ENCODE measurements at regions not wholly inside any gene's neighbourhood (a gene's known extent, or its start where the extent isn't known, plus 50 kb on each side); places are given as distances from the start of the nearest gene placed in this dataset.

- DNase-seq = no peak
Observed at GRCh38 chr2:20541651-20542050, 94.8 kb downstream of the RHOB start.

GRCh38 chr2:20542269-20542668 lies 95.4 kb downstream of the RHOB start:
- no peak for DNase-seq

- no peak for DNase-seq
Observed at GRCh38 chr2:20542746-20543468, 96.0 kb downstream of the RHOB start.

- DNase-seq = no peak
Observed at GRCh38 chr2:20543469-20544152, 96.7 kb downstream of the RHOB start.

- DNase-seq = no peak
Observed at GRCh38 chr2:20544153-20544747, 97.4 kb downstream of the RHOB start.

GRCh38 chr2:20549144-20549543 lies 101.8 kb downstream of the HS1BP3 start:
- no peak for DNase-seq

GRCh38 chr2:20549691-20550348 lies 101.1 kb downstream of the HS1BP3 start:
- no peak for DNase-seq

GRCh38 chr2:20551260-20551944 lies 99.5 kb downstream of the HS1BP3 start:
- DNase-seq = no peak

GRCh38 chr2:20551945-20552328 lies 99.0 kb downstream of the HS1BP3 start:
- no peak for DNase-seq

- no peak for DNase-seq
Observed at GRCh38 chr2:20552847-20553246, 98.1 kb downstream of the HS1BP3 start.

GRCh38 chr2:20553580-20553979 lies 97.3 kb downstream of the HS1BP3 start:
- no peak for DNase-seq

- DNase-seq = no peak
Observed at GRCh38 chr2:20555954-20556353, 94.9 kb downstream of the HS1BP3 start.

- no peak for DNase-seq
Observed at GRCh38 chr2:20556756-20557155, 94.1 kb downstream of the HS1BP3 start.

GRCh38 chr2:20557226-20557625 lies 93.7 kb downstream of the HS1BP3 start:
- no peak for DNase-seq

- no peak for DNase-seq
Observed at GRCh38 chr2:20557635-20558034, 93.3 kb downstream of the HS1BP3 start.

- no peak for DNase-seq
Observed at GRCh38 chr2:20558391-20559150, 92.3 kb downstream of the HS1BP3 start.

GRCh38 chr2:20559277-20559676 lies 91.6 kb downstream of the HS1BP3 start:
- DNase-seq = no peak

GRCh38 chr2:20560011-20560410 lies 90.9 kb downstream of the HS1BP3 start:
- DNase-seq = no peak

- DNase-seq = no peak
Observed at GRCh38 chr2:20560891-20561636, 89.8 kb downstream of the HS1BP3 start.

- no peak for DNase-seq
Observed at GRCh38 chr2:20561637-20562454, 89.1 kb downstream of the HS1BP3 start.
